DOHH2 (cell line): ENCODE measurements at regions not wholly inside any gene's neighbourhood (a gene's known extent, or its start where the extent isn't known, plus 50 kb on each side); places are given as distances from the start of the nearest gene placed in this dataset.

Source experiments
- CTCF ChIP-seq: fragments of 200-600 bp; sonication (generic); IDR thresholded peaks from one replicate; pipeline ENCODE4 v1.5.1; 2014; ENCODE audit warnings: antibody characterized with exemption, mild to moderate bottlenecking, low read depth, low read length; ENCODE audit not compliant: poor library complexity, severe bottlenecking
- EZH2phosphoT487 ChIP-seq: fragments of 200-600 bp; sonication (generic); IDR thresholded peaks from 2 replicates; pipeline ENCODE4 v1.6.1; 2017; ENCODE audit warnings: borderline replicate concordance, mild to moderate bottlenecking, antibody characterized with exemption, low read length, moderate library complexity, mixed read lengths

DNA sequence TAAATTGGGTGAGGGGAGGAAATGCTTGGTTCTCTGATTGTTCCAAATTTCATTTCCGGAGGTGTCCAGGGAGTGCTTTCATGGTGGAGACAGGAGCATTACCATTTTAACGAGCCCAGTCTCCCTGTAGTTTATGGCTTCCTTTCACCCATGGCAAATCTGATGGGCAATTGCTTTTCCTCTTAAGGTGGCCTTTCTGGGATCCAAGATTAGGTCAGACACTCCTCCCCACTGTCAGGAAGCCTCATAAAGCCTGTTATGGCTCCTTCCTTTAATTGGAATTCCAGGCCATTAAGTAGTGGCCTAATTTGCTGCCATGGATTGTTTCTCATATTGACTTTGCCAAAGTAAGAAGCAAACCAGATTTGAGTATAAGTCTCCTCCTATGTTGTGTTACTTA lies 157.8 kb downstream of the PDCD6IP start:
- TF ChIP-seq CTCF (no peak), EZH2phosphoT487 (no peak)
